HS-5 (cell line): ENCODE measurements at regions not wholly inside any gene's neighbourhood (a gene's known extent, or its start where the extent isn't known, plus 50 kb on each side); places are given as distances from the start of the nearest gene placed in this dataset.

Experiments used
- DNase-seq: peaks from one replicate; pipeline ENCODE4 v3.0.0-alpha.2; 2012; ENCODE audit warnings: low read depth

DNA sequence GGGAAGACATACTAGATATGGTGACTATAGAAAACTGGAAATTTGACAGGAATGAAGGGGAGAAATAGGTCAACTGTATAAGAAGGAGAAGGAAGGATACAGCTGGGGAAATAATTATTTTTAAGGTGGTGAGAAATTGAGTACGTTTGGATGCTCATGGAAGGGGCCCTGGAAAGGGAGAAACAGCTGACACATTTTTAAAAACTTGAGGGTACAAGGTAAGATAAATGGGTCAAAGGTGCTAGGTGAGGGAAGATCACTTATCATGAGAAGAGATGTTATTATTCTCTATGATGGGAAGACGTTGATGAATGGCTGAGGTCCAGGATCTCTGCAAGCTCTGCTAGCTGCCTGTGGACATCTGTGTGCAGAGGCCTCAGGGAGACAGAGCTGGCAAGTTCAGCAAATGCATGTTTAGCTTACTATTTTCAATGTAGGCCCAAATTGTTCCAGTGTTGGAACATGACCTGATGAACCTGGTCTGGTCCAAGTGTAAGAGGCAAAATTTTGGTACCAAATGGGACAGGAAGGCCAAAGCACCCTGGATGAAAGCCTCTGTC is 181.7 kb downstream of the MTRR start:
- no peak for DNase-seq

DNA sequence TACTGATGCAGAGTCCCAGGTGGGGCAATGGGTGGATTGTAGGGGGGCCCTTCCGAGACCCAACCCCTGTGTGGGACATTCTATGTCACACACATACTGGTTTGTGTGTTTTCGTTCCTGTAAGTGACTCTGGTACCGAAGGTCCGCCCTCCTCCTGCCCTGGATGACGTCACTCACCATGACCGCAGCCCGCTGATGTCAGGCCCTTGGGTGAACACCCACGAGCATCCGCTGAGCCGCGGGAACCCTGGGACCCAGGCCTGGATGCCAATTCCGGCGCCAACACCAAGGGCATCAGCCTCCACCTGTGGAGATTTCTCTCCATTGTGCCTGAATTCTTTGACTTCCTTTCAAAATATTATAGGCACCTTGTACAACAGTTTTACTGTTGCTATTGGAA is 184.3 kb downstream of the MTRR start:
- DNase-seq = no peak

DNA sequence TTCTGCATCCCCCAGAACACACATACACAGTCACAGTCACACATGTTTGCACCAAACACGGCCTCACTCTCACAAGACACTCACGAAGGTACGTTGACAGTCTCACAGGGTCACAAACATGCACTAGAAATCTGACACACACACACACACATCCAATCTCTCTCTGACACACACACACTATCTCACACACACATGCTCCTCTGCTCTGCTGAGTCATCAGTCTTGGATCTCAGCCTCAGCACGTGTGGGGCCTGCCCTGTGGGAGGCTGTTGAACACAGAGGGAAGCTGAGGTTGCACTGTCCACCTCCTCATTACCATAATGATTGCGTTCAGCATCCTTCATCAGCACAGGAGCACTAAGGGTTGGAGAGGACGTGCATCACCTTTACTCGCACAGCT is 188.8 kb downstream of the MTRR start:
- no peak for DNase-seq

DNA sequence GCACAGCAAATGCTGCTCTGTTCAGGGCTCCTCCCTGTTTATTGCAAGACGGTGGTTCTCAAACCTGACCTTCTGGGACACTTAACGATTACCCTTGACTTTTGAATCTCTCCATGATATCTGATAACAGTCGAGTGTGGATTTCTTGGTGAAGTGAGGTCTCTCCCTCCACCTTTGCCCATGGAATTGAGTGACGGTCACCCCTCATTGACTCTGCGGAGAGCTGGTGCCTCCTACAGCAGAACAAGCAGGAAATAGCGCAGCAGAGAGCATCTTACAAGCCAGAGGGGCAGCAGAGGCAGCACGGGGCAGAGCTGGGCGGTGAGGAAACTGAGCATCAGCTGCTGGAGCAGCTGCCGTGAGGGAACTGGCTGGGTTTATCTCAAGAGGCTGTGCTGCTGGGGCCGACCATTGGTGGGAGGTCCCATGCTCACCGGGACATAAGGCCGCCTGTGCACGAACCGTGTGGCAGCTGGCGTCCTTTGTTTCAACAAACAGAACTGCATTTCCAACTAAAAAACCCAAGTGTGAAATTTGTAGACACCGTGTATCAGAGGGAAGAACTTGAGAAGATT is 189.8 kb downstream of the MTRR start:
- DNase-seq = no peak

DNA sequence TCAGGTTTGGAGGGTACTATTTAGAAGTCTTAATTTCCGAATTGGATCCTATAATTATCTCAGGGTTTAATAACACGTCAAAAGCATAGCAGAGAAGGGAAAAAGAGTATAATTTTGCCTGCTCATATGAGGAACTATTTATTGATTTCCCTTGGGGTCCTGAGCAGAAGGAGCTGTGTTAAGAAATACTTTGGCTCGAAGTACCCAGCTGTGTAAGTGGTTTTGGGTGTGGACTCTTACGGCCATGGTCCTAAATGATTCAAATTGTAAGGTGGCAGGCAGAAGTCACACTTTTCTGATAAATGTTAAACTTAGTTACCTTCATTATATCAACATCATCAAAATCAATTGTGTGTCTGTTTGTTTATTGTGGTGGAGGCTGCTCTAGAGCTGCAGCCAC is 190.4 kb downstream of the MTRR start:
- no peak for DNase-seq

DNA sequence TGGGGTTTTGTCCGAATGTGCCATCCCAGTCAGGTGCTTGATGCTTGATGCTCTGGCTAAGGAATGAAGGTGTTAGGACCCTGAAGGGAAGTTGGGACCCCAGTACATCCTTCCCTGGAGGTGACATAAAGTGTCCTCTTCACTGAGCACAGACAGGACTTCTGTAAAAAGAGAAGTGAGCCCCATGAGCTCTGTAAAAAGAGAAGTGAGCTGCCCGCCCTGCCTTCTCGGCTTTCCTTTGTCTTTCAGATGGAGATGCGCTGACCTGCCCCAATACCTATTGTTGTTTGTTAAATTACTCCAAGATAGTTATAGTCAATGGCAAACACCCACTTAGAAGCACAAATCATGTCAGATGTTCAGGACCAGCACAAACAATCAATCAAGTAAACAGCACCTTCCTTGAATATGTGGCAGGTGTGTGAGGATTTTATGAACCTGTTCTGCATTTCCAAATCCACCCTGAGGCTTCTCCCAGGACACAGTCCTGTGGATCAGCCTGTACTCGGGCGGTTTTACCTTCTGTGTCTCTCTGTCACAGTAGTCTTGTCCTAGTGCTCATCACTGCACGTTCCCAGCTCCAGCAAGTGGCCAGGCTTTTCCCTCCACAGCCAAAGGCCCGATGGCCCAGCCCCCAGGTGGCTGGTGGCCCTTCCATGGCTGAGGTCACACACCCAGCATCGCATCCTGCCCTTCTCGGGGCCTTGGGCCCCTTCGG is 191.4 kb downstream of the MTRR start:
- DNase-seq = no peak

DNA sequence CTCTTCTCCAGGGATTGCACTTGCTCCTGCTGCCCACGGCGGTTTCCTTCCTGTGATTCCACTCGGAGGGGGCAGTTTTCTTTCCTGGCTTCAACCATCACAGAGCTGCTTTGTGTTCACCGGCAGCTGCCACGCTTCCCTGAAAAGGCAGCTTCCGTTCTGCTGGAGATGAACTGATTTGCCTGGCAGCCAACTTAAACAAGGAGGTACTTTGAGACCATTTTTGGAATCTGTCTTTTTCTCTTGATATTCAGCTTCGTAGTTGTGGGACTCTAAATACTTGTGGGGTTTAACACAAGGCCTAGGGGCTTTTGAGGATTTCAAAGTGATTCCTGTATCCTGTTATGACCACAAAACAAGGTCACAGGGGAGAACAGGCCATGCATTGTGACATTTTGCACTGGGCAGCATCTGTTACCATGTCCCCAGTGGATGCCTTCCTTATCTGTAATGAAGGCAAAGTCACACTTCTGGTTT is 192.0 kb downstream of the MTRR start:
- no peak for DNase-seq

DNA sequence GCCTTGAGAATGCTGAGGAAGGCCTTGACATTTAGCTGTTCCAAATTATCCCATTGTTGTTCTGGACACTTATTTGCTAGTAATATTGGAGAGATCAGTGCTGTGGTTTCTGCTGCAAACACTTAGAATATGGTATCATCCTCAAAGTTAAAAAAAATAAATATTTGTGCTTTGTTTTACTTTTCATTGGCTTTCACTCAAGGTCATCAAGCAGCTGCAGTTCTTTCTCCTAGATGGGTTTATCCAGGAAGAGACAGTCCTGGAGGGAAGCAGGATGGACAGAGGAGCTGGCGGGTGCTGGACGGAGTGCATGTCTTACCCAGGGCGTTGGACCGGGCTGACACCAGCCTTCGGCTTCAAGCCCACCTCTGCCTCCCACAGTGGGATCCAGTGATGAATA is 193.6 kb downstream of the MTRR start:
- no peak for DNase-seq

DNA sequence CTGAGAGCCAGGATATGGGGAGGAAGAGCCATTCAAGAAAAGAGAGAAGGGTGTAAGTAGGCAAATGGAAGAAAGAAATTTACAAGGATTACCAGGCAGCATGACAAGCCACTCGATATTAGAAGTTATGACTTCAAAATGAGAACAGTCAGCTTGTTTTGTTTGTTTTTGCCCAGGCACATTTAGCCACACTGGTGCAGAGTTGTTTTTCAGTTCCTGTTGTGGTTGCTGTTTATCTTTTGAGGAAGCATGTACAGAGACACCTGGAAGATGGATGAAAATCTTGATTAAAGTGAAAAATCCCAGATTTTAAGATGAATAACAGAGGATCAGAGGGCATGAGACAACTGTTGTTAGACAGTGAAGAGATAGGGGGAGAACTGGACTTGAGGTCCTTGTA is 199.1 kb downstream of the MTRR start:
- no peak for DNase-seq

DNA sequence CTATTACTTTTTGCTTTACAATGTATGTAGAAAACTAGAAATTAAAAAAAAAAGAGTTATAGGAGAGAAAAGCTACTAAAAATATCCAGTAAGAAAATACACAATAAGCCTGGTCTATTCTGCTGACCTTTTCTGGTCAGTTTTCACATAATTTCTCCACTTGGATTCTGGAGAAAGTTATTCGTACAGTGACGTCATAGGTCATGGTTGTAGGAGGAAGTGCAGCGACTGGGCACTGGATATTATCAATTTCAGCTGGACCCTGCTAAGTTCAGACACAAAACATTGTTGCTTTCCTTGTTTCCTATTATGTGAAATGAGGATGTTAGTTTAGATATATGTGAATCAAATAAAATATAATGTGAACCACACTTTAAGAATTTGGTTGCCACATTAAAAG is 201.2 kb downstream of the MTRR start:
- no peak for DNase-seq

DNA sequence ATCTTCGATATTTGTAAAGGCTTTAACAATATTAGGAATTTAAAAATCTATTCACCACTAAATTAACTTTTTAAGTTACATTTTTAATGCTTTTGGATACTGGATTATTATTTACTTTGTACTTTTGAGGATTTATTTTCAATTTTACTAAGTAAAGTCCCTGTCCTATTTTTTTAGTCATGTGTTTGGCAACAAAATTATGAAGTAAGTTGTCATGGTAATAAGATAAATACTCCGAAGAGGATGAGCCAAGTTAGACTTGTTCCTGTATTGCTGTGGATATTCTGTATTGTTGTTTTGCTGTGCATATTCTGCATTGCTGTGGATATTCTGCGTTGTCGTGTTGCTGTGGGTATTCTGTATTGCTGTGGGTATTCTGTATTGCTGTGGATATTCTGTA is 210.1 kb downstream of the MTRR start:
- DNase-seq = no peak

DNA sequence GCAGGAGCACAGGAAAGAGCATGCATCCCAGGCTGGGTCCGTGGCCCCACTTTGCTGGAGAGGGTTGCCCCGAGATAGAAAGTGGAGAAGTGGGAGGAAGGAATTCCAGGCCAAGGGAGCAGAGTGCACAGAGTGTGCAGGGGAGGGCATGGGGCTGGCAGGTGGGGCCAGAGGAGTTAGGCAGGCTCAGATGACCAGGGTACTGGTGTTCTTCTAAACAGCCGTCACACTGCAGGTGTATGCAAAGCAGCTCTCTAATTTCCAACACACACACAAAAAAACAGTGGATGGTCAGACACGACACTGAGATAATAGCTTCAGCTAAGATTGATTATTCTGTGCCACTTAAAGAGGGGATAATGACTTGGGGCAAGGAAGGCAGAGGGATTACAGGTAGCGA is 212.2 kb downstream of the MTRR start:
- no peak for DNase-seq

DNA sequence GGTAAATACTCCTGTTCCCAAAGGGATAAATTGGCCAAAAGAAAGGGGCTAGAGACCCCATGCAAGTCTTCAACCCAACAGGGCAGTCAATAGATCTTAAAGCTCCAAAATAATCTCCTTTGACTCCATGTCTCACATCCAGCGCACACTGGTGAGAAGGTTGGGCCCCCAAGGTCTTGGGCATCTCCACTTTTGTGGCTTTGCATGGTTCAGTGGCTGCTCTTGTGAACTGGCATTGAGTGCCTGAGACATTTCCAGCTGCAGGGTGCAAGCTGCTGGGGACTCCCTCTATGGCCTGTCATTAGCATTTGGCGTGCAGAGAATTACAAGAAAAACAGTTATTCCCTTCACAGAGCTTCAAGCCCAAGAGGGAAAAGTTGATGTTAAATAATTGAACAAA is 224.7 kb downstream of the MTRR start:
- DNase-seq = no peak

DNA sequence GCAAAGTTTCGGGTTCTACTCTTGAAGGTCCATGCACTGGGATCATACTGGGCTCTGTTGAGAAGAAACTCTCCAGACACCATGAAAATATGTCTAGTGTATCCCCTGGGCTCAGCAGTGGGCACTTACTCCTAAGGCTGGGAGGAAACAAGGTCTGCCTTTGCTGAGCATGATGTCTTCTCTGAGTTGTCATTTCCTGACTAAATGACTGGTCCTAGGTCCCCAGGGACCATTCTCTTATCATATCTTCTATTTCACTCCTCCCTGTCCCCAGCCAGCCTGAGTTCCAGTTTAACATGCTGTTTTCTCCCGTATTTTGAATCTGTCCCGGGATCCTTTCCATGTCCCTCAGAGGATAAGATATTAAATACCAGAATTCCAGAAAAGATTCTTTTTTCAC is 225.4 kb downstream of the MTRR start:
- no peak for DNase-seq

DNA sequence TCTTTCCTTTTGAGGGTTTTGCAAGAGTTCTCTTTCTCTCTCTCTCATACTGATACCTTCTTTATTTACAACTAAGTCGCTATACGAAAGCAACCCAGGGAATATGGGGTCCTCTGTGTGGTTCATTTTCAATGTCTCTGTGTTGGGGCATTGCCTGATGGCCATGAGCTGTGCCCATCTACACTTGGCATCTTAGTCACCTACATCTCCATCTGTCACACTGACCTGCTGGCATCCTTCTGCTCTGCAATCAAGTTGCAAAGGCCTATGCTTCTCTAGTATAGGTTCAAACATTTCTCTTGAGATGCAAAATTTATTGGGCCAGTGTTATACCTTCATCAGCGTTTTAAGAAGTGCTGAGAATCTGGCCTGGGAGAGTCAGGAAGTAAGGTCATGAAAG is 228.2 kb downstream of the MTRR start:
- no peak for DNase-seq

DNA sequence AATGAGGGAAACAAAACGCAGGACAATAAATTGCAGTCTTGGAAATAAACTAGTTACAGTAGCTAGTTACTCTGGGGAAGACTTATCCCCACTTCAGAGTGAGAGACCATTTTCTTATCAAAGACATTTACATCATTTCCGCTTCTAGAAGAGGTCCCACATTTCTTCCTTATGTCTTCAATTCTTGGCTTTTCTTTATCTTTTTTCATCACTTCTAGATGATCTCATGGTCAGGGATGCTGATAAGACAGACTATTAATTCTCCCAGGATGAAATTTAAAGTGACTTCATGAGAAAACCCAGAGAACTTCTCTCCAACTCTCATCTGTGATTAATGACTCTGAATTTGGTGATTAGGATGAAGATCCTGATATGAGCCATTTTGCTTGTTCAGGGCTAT is 229.1 kb downstream of the MTRR start:
- no peak for DNase-seq

DNA sequence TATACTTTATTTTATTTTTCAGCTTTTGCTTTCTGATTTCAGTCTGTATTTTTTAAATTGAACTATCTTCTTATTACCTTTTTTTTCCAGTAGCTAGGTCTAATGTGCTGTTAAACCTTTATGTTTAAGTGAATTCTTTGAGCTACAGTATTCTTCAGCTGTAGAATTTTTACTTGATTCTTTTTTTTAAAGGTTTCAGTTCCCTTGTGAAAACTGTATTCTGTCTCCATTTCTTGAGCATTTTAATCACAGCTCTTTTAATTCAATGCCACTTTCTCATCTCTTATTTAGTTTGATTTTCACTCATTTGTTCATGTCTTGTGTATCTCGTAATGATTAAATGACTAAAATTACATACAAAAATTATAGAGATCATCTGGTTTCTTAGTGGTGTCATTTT is 233.8 kb downstream of the MTRR start:
- no peak for DNase-seq

DNA sequence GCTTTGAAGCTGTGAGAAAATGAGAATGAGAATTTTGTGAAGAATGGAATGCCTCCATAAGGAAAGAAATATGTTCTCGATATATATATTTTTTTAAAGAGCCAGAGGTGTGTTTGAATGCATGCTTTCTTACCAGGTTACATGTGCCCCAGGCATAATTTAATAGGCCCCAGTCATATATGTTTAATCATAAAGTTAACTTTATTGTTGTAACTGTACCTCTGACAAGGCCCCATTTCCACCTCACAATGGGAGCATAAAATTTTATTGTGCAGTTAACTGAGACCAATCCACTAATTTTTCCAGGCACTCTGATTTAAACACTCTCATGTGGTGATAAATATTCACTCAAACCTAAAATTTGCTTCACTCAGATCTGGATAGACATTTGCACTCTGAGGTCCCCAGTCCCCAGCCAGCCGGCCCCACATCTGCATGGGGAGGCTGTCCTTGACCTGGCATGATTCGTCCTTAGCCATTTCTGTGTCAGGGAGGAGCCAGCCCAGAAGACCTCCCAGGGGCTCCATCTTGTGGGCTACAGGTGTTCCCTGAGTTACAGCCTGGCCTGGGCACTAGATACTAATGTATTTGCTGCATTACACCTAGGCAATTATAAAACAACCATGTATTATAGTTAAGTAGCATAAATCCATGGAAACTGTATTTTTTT is 245.8 kb downstream of the MTRR start:
- DNase-seq = no peak

DNA sequence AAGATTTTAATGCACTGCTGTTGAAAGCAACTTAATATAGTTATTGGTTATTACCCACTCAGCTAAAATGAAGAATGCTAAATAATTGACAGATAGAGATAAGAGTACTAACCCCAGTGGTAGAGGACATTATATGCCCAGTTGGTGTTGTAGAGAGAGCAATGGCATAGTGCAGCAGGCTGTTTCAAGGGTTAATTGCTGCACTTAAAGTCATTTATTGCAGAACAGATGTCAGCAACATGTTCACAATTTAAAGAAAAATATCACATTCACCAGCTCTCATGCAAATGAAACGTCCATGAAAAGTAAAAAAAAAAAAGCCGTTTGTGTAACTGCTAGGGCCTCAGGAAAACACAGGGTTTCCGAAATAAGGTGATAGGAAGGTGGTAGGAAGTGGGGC is 254.6 kb downstream of the MTRR start:
- DNase-seq = no peak

DNA sequence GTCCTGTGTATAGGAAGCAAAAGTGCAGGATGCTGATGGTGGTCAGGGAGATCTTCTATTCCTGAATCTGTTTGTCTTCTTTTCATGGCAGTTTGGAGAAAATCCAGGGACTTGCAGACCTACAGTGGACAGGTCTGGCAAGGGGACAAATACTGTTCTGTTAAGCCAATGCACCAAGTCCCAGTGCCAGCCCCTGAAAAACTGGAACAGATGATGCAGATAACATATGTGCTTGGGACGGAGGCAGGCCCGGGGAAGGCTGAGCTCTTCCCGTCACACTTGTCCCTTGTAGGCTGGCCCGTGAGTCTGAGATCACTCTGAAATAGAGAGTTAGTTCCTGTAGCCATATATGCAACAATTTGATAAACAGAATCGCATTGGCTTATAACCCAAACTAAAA is 265.7 kb downstream of the MTRR start:
- DNase-seq = no peak

DNA sequence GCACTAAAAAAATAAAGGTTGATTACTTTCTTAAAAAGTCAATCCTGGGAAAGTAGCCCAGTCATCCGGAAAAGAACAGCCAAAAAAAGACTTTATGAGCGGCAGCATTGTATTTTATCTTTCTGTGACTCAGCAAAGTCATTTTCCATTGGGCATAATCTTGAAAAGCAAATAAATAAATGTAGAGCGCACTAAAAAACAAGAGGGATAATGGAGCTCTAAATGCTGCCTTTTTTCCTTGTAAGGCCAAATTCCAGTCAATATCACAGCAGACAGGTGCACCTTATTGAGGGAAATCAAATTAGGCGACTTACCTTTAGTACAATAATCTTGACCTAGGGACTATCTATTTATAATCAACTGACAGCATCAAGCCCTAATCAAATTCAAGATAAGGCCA is 266.8 kb downstream of the MTRR start:
- DNase-seq = no peak

DNA sequence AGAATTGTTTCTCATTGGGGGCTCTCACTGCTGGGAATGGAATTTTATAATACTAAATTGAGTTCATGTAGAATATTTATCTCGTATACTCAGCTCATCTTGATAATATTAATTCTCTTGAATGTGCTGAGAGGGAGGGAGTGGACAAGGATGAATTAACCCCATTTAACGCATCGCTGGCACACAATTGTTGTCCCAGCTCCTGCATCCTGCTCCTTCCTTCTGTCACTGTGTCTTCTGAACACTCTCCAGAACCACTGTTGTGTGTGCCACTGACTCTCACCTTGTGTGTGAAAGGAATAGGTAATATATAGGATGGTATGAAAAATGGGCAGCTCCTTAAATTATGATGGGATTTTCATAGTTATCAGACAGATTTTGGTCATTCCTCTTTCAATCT is 267.3 kb downstream of the MTRR start:
- DNase-seq = no peak

DNA sequence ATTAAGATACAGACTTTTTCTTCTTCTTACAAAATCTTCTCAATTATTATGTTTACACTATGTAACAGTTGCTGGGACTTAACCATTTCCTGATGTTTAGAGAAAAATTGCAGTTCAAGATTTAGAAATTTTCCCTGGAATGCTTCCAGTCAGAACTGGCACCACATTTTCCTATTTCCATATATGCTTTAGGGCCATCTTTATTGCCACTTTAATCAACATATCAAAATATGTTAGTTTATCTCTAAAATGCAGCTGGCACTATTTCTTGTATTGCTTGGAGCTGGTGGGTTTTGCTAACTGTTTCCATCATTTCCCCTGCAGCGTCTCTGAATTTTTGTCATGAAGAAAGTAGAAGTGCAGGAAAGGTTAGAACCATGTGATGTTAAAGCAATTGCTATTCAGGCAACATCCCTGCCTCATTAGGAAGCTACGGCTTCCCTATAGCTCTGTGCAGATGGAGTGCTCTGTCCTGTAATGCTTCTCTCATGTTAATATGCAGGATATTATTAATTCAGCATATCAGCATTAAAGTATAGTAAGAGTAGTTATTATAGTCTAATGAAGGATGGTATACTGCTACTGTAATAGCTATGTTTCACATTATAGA is 269.1 kb downstream of the MTRR start:
- no peak for DNase-seq
